ENCODE measurements at regions not wholly inside any gene's neighbourhood (a gene's known extent, or its start where the extent isn't known, plus 50 kb on each side); places are given as distances from the start of the nearest gene placed in this dataset.

DNA sequence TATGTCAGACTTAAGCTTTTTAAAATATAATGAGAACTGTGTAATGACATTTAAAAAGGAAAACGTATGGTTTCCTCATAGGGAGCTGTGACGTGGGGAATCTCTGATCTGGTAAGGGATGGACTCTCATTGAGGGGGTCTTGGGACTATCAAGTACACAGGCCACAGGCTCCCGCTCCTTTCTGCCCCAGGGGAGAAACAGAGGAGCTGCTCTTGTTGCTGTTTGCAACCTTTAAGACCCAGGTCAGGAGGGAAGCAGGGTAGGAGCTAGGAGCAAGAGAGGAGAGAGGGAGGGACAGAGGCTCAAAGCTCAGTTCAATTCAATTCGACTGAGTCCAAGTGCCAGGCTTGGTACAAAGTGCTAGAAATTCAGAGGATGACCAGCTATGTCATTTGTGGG, 185.1 kb upstream of the CSF3R start:
- H3K4me3 ChIP-seq (ENCODE audit: low read length): no peak overlapping the region
- no peak for DNase-seq (ENCODE audit: low read depth)
- TF ChIP-seq, protein P1, sequence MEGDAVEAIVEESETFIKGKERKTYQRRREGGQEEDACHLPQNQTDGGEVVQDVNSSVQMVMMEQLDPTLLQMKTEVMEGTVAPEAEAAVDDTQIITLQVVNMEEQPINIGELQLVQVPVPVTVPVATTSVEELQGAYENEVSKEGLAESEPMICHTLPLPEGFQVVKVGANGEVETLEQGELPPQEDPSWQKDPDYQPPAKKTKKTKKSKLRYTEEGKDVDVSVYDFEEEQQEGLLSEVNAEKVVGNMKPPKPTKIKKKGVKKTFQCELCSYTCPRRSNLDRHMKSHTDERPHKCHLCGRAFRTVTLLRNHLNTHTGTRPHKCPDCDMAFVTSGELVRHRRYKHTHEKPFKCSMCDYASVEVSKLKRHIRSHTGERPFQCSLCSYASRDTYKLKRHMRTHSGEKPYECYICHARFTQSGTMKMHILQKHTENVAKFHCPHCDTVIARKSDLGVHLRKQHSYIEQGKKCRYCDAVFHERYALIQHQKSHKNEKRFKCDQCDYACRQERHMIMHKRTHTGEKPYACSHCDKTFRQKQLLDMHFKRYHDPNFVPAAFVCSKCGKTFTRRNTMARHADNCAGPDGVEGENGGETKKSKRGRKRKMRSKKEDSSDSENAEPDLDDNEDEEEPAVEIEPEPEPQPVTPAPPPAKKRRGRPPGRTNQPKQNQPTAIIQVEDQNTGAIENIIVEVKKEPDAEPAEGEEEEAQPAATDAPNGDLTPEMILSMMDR (conservative IDR thresholded peaks at IDR 0.05; ENCODE audit: low read depth, low read length): no peak

DNA sequence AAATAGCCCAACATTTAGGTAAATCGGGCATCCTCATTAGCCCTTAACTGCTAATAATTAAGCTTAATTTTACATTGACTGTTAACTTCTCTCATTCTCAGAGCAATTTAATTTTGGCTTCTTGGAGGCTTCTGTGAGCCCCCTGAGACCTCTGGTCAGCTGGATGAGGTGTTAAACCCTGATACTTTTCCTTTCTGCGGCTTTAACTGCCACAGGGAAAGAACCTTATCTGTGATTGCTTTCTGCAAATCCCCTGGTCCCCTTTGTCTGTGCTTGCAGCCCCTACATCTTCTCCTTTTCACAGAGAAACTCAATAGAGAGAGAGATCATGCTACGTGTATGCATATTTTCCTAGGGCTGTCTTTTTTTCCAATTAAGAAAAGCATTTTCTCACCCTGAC, 184.5 kb upstream of the CSF3R start:
- no peak overlapping the region for H3K4me3 ChIP-seq (ENCODE audit: low read length)
- TF ChIP-seq, protein P1 (conservative IDR thresholded peaks at IDR 0.05; ENCODE audit: low read depth, low read length): no peak
- DNase-seq (ENCODE audit: low read depth): no peak

- no peak for DNase-seq (ENCODE audit: low read depth)
- no peak overlapping the region for H3K4me3 ChIP-seq (ENCODE audit: low read length)
- TF ChIP-seq, protein P1 (conservative IDR thresholded peaks at IDR 0.05; ENCODE audit: low read depth, low read length): no peak
These were observed 182.9 kb upstream of the CSF3R start for GRCh38 chr1:36665478-36666080.

- no peak for DNase-seq (ENCODE audit: low read depth)
- TF ChIP-seq, protein P1 (conservative IDR thresholded peaks at IDR 0.05; ENCODE audit: low read depth, low read length): no peak
These were observed 182.0 kb upstream of the CSF3R start for GRCh38 chr1:36664571-36665287.

DNA sequence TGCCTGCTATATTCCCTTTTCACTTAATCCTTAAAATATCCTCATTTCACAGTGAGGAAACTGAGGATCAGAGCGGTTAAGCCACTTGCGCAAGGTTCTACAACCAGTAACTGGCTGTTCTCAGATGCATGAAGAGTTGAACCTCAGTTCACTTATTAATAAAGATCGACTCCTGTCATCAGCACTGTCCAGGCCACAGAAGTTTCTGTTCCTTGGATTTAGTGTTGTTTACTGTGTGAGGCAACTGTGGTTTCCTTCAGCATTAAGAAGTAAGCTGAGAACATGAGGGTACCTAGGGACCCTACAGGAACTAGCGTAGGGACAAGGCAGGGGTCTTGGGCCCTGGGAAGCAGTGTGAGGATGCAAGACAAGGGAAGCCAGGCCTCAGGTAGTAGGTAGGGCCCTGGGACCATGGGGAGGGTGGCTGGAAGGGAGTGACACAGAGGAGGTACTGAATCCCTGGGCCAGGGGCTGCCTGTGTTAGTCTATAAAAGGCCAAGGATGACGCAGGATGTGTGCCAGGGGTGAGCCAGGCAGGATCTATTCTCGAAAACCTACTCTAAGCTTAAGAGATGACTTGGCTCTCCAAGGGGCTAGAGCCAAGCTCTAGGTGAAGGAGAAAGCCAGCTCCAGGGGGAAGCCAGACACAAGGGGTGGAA, 181.2 kb upstream of the CSF3R start:
- no peak overlapping the region for H3K4me3 ChIP-seq (ENCODE audit: low read length)
- TF ChIP-seq, protein P1 (conservative IDR thresholded peaks at IDR 0.05; ENCODE audit: low read depth, low read length): no peak
- no peak for DNase-seq (ENCODE audit: low read depth)

More at GRCh38 chr1:36664571-36665287, 182.0 kb upstream of the CSF3R start:
- no peak overlapping the region for H3K4me3 ChIP-seq (ENCODE audit: low read length)

- TF ChIP-seq, protein P1 (conservative IDR thresholded peaks at IDR 0.05; ENCODE audit: low read depth, low read length): no peak
- no peak overlapping the region for H3K4me3 ChIP-seq (ENCODE audit: low read length)
- DNase-seq (ENCODE audit: low read depth): no peak
These were observed 176.1 kb upstream of the CSF3R start for GRCh38 chr1:36658838-36659237.

All from retinal pigment epithelial cell (primary cell).